Midbrain (tissue), 1 donor: ENCODE measurements at regions not wholly inside any gene's neighbourhood (a gene's known extent, or its start where the extent isn't known, plus 50 kb on each side); places are given as distances from the start of the nearest gene placed in this dataset.
A peak's percentile ranks its signal among the peaks of the same experiment; 100 is the strongest.
"Not testable (repeated sequence)": the region's sequence is repeated elsewhere in the genome, so short reads cannot be mapped to it uniquely, and the experiment has no call there.

ENCODE experiments used
- DNase-seq: peaks from one replicate; lab custom pipeline; 2025; lab: John Stamatoyannopoulos, UW

DNA sequence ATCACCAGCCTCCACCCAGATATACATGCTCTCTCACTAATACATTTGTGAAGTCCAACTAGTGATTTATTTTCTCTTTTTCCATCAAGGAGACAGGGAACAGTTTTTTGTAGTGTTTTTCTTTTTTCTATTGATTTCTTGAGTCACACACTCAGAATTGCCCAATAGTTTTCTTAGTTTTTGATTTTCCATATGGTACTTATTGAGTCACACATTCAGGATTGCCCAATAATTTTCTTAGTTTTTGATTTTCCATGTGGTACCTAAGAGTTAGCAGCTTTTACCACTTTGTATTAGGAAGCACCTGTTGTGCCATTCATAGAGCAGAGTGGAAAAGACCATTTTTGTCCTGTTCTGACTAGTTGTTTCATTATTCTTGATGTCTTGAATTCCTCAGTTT, 1268.8 kb downstream of the EPHA7 start:
- no peak for DNase-seq

DNA sequence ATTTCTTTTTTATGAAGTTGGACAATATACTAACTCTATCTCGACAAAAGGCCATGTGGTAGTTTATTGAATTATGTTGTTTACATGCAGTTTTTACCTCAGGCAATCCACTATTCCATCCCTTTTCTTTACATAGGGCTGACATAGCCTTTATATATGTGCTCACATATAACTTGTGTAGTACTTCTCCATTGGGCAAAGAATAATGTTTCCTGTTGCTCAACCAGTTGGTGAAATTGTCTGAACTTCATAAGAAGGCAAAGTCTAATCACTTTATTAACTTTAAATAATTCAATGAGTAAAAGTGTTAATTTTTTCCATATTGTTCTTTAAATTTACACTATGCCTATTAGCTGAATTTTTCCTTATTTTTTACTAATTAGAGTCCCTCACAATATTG, 1272.1 kb downstream of the EPHA7 start:
- no peak for DNase-seq

DNA sequence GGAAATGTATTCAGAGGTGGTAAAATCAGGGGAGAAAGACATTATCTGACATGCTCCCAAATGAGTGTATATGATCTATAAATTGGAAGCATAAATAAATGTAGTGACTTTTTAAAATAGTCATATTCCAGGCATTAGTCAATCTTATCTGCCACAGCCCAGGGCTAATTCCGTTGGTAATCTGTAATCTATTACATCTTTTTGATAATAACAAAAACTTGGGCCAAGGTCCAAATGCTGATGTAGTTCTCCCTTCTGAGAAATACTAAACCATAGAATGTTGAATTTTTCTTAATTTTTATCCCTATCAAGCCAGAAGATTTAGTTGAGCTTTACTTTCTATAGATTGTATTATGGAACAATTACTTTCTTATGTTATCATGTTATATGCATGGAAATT, 1279.8 kb downstream of the EPHA7 start:
- DNase-seq, result no peak

DNA sequence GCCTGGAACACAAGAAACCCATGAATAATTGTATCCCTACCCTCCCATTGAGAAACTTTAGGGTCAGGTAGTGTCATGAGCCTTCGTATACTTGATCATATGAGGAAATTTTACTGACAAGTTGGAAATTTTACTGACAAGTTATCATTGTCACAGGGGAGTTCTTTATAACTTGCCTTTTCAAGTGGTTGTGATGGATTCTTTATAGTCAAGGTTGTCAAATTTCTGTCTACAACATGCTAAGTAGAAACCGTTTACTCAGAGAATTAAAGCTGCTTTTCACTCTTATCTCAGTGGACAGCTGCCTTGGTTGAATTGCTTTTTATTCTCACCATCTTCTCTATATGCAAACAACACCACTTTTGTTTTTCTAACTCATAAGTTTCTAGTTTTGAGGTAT, 1286.4 kb downstream of the EPHA7 start:
- DNase-seq, result no peak

DNA sequence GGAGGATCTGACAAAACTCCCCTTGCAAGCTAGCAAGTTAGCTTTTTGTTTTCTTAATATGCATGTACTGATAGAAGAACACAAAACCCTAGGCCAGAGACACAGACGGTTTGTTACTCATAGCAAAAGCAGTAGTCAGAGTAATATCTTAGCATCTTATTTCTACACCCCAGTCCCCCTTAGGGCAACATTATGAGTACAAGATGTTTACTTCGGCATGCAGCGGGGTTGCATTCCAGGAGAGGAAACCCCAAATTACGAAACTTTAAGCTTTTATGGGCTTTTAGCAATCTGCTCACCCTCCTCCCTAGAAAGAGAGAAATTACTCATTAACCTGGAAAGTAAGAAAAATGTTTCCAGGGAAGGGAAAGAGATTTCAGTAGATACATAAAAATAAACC, 1286.9 kb downstream of the EPHA7 start:
- no peak for DNase-seq

DNA sequence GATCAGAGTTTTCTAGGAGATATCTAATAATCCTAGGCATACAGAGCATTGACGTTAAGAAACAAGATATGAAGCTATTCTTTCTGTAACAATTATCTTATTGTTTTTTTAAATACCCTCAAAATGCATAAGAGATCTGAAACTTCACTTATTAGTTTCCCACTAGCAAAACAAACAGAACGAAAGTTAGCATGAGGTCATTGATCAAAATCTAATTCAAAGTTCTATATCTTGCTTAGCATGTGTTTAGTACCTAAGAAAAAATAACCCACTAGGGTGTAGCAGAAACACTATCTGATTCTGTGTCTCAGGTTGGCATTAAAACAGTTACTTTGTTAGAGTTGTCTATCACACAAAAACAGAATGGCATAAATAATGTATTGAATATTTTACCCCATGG, 1288.4 kb downstream of the EPHA7 start:
- no peak for DNase-seq

DNA sequence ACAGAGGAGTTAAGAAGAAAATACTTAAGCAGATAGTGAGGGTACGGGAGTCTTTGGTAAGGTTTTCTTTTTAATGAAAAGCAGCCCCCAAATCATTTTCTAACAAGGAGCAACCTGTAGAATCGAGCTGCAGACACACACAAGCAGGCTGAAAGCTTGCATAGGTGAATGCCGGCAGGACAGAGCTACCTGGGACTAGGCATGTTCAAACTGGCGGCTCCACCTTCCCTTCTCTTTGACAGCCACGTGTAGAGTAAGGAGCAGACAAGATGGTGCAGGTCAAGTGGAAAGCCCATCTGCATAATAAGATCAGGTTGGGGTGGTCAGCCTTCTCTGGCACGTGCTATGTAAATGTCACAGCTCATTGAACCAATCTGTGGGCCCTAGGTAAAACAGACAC, 1292.4 kb downstream of the EPHA7 start:
- DNase-seq, result no peak

DNA sequence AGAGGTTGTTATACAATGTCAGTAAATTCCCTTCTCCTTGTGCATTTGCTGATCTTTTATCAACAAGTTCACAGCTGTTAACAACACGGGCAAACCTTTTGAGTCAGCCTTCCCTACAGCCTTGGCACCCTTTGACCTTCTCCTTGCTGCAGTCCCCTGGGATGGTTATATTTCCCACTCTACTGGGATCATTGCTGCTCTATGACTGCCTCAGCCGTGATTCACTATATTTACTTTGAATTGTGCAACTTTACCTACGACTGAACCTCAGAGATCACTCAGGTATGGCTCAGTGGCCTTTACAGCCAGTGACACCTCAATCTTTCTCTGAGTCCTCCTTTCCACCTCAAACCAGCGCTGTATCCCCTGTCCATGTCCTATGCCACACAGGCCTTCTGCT, 1293.3 kb downstream of the EPHA7 start:
- no peak for DNase-seq

DNA sequence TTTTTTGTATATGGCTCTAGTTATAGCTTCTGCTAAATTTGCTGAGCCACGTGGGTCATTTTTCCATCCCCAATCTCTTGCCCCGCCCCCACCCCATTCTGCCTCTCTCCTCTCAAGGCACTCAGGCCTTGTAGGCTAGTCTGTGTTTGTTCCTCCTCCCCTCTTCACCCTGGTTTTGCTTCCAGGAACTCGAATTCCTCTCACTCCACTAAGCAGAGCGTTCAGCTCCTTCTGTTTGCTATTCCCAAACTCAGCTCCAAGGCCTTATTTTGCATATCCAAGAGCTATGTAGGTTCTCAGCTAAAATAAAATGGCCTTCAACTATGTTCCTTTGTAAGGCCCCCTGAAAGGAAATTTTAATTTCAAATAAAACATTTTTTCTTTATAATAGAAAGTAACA, 1293.7 kb downstream of the EPHA7 start:
- DNase-seq, result no peak

DNA sequence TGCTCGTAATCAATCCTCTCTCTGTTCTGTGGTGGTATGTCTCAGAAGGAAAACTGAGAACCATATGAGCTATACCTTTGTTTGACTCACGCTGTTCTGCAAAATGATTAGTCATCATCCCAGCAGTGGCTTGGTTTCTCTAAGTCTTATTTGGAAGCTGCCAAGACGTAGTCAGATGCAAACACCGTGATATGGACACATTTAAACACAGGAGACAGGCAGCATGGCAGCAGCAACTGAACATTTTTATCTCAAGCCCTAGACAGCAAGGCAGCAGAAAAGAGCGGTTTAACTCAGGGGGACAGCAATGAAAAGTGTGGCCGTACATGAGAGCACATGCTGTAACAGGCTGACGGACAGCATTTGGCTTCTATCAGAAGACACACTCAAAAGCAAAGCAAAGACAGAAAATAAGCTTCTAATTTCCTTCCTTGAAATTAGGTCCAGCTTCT, 1295.1 kb downstream of the EPHA7 start:
- peak; percentile 0 for DNase-seq

DNA sequence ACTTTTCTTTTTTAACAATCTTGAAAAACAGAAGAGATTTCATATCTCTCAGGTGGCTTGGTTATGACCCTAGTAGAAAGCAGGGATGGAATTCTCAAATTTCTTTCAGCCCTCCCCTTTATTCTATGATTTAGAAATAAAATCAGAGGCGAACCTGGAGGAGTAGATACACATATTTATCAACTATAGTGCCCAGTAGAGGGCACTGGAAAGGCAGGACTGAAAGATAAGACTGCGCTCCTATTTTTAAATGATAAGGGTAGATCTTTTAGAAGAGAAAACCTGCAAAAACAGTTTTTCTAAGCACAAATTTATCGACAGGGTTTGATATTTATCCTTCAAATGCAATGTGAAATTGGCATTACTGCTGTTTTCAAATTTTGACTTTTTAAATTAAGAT, 1296.6 kb downstream of the EPHA7 start:
- DNase-seq, result peak; percentile 18

DNA sequence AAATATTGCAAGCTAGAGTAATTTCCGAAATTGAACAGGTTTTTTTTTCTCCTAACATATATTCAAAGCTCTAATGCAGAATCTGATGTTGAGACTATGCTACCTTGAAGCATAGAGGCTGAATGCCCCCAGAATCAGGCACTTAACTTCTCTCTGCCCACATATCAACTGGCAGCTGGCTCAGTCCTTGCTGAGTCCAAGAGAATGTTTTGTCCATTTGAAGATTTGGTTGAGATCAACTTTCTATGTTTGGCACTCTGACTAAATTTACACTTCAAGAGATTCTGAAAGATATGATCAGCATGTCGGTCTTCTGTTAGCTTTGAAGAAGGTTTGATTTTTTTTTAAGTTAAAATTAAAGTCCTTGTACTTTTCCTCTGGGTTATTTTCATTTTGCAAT, 1298.1 kb downstream of the EPHA7 start:
- no peak for DNase-seq

DNA sequence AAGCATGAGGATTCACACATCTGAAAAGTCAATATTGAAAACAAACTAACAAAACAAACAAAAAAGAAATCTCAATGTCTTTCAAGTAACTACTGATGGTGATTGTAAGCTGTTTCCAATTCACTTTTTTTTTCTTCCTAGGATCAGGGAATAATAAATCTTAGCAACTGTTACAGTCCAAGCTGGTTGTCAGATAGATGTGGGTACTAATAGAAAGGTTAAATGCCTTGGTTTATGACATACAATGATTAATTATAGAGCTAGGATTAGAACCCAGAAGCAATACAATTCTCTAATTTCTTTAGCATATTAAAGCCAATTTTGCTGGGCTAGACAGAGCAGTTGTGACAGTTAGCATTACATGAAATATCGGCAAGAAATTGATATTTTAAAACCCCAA, 1301.6 kb downstream of the EPHA7 start:
- no peak for DNase-seq

DNA sequence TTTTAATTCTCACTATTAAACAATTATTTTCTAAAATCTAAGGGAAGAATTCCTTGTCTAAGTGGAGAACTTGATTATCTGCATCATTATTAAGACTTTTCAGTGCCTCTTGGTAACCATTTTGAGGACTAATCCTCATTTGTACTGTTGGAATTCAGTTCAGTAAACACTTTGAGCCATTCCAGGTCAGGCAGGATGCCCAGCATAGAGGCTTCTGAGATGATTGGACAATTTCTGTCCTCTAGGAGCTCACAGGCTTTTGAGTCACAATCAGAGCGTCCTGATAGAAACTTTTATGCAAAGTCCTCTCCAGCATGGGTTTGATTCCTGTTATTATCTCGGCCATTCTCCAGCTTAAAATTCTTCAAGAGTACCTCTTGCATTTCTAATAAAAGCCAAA, 1304.6 kb downstream of the EPHA7 start:
- DNase-seq, result peak; percentile 17

DNA sequence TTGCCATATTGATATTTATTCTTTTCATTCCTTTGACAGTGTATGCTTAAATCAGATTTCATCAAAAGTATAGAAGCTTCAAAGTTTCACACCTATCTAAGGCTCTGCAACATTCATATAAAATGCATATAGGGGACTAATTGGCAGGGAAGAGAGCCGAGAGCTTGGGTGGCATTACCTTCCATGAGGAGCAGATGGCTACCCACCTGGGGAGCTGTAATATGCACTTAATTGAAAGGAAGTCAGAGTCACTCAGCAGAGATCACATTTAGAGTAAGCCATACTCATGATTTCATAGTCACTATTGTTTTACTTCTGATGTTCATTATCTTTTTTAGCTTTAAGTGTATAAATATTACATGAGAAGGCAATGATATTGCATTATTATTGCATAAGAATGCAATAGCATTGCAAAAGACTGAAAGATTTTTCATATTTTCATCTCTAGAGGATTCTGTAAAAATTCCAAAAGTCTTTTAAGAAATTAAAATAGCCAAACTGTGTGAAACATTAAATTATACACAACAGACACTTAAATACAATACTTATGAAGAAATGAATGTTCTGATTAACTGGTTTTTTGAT, 1305.2 kb downstream of the EPHA7 start:
- DNase-seq, result no peak

DNA sequence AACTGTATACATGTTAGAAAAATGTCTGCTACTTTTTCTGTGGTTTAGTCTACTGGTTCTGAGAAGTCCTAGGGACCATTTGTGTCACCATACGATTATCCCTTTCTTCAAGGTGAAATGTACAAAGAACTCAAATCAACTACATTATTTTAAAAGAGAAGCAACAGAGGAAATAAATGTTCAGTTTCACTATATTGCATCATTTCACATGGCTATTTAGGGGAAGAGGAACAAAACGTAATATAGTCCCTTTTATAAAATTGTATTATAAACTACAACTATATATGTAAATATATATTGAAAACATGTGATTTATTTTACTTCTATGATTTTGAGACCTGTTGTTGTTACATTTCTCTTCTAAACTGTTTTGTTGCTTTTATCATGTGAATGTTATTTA, 1308.0 kb downstream of the EPHA7 start:
- DNase-seq, result no peak

DNA sequence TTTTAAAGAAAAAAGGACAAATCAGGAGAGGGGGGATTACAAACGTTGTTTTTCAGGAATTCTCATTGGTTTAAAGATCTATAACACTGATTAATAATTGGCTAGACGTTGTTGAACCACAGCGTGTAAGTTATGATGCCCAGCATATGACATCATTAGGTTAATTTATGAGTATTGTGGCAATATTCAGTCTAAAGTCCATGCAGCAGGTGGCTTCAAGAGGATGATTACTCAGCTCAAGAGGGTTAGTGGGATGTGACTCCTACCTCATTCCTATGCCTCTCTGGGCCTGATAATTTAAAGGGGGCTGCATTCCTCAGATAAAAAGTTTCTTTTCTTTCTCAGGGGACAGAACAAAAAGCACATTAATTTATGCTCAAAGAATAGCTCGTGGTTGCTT, 1309.0 kb downstream of the EPHA7 start:
- DNase-seq, result no peak

DNA sequence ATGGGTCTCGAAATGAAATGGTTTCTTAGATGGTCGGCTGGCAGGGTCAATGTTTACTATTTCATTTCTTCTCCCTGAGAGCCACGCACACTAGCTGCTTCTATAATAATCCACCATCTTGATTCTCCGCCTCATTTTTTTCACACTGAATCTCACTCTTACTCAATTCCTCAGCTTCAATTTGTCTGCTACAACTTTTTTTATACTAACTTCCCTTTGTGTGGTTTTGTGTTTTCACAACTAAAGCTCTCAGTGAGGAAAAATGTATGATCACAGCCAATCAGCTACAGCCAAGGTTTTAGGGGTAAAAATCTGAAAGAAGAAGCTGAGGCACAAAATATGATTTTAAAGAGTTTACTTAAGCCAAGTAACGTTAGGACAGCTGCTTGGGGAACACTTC, 1309.4 kb downstream of the EPHA7 start:
- no peak for DNase-seq

DNA sequence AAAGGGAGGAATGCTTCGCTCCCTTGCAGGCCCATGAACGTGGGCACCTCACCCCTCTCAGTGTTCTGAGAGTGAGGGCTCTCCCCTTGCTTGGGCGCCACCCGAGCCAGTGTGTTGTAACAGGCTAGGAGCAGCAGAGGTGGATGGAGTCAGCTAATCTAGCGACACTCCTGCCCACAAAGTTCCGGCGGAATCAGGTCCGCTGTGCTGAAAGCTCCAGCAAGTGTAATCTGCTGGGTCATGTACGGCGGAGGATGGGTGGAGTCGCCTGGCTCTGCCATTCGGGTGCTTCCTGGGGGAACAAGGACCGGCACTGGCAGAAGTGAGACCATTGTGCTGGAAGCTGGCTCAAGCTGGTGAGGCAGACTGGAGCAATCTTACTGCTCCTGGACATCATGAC, 1310.1 kb downstream of the EPHA7 start:
- DNase-seq, result no peak

DNA sequence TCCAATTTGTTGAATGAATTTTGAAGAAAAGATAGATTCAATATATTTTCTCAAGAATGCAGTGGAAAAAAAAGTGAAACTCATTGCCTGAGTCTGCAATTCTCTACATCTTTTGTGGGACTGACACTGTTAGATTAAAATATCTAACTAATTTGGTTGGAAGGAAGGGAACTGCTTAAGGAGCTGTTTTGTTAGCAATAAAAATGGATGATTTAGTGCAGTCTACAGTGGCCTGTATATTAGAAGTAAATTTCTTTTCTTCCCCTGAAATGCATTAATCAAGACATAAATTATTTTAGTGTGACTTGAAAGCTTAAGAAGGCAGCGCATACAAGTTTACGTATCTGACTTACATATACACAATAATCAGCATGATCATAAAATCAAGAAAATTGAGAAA, 1332.6 kb downstream of the EPHA7 start:
- DNase-seq, result no peak

DNA sequence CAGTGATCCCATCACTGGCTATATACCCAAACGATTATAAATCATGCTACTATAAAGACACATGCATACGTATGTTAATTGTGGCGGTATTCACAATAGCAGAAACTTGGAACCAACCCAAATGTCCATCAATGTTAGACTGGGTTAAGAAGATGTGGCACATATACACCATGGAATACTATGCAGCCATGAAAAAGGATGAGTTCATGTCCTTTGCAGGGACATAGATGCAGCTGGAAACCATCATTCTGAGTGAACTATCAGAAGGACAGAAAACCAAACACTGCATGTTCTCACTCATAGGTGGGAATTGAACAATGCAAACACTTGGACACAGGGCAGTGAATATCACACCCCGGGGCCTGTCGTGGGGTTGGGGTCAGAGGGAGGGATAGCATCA, 1335.4 kb downstream of the EPHA7 start:
- DNase-seq, result not testable (repeated sequence)

DNA sequence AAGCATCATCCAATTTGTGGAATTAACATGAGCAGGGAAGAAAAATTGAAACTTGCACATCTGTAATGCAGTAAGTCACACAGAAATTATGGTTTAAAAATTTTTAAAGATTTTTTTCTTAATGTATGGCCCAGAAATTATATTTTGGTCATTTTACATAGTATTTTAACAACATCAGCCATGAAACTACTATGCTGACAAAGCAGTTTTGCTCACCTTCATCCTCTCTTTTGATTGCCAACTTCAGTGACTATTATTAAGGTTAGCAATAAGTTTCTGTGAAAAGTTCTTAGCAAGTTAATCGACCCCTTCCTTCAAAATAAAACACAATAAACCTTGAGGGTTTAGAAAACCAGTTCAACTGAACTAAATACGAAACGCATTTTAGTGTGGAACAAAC, 1347.0 kb downstream of the EPHA7 start:
- DNase-seq, result no peak

DNA sequence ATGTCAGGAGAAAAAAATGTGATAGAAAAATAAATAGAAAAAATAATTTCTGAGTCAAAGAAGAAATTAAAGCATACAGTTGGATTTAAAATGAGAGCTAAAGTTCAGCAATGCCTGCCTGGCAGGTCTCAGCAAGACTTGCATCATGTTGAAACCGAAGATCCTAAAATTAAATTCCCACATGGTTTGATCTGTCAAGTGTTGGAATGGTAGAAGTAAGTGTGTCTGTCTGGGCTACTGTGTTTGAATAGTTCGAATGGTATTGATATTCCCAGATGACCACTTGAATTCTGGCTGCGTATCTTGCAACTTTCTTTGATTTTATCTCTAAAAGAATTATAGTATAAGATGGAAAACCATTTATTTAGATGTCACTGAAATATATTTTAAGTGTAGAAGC, 1349.6 kb downstream of the EPHA7 start:
- DNase-seq, result no peak

DNA sequence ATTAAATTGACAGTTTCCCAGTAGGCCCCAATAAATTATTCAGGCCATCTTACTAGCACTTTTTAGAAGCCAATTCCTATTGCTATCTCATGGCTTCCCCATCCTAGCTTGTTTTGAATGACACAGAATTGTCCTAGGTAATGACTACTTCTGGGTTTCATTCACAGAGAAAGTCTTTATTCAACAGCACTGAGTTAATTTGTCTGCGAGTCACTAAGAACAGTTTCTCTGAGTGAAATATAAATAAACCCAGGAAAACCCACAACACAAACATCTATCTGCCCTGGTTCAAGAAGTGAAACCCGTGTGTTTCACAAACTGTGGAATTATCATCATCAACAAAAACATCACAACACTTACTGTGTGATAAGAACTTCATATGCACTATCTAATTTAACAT, 1366.8 kb downstream of the EPHA7 start:
- no peak for DNase-seq

DNA sequence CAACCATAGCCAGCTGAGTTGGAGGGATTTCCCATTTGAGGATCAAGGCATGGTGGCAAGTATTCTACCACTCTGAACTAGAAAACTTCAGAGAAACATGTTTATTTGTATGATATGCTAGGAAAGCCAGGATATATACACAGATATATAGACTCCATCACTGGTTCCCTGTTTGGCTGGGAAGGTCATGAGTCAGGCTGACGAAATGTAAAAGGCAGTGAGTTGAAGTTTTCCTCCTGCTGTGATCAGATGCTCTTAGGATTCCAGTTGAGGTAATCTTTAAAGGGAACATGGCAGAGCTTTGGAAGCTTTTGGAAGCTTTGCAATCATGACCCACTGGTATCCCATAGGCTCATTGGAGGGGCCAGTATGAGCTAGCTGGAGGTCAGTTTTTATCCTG, 1369.1 kb downstream of the EPHA7 start:
- no peak for DNase-seq
